HG03442 (cell line): ENCODE measurements at regions not wholly inside any gene's neighbourhood (a gene's known extent, or its start where the extent isn't known, plus 50 kb on each side); places are given as distances from the start of the nearest gene placed in this dataset.
"Not testable (repeated sequence)": the region's sequence is repeated elsewhere in the genome, so short reads cannot be mapped to it uniquely, and the experiment has no call there.

Source experiments
- ATAC-seq: cut with Tn5 transposase; IDR thresholded peaks from one replicate; pipeline ENCODE4 v1.9.1; 2021; ENCODE audit warnings: mild to moderate bottlenecking, moderate library complexity; ENCODE audit not compliant: unreplicated experiment

- no peak for ATAC-seq
Observed at GRCh38 chr6:20263059-20263458, 50.8 kb upstream of the MBOAT1 start.

DNA sequence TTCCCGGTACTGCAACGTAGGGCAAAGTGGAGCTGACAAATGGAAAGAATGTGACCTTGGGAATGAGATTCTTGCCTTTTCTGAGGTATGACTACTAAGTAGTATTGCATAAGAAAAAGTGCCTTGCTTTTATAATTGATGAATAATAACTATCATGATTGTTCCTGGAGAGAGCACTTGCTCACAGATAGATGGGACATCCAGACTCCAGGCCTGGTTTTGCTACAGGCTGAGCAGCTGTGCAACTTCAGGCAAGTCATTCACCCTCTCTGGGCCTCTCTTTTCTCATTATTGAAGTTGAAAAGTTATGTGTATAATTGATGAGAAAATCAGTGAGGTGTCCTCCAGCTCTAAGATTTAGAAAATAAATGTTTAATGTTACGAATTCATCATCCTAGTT is 53.6 kb upstream of the MBOAT1 start:
- no peak for ATAC-seq

DNA sequence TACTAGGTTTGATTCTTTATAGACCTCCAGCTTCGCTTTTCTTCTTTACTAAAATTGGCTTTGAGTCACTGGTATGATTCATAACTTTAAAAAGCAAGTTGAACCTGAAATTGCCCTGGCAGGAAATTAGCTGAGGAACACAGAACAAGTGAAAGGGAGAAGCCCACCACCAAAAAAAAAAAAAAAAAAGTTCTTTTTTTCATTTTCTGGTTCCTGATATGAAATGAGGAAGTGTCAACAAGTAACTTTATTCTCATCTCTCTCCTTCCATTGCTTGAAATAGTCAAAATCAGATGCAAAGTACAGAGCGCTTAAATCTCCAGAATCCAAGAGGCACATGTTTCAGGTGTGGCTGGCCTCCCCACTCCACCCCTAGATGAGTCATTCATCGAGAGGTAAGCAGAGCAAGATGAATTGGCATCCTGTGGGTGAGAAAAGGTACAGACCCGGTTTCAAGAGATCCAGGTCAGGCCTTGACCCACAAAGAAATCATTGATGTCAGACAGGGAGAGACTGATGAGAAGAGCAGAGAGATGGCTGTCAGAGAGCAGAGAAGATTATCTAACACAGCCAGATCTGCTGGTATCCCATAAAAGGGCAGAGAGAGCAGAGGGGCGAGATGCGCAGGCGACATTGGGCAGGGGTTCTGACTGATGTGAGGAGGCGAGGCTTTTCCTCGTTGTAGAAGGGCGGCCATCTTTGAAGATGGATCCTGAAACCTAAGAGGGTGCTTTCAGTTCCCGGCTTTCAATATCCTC is 54.8 kb upstream of the MBOAT1 start:
- peak; percentile 62 for ATAC-seq

DNA sequence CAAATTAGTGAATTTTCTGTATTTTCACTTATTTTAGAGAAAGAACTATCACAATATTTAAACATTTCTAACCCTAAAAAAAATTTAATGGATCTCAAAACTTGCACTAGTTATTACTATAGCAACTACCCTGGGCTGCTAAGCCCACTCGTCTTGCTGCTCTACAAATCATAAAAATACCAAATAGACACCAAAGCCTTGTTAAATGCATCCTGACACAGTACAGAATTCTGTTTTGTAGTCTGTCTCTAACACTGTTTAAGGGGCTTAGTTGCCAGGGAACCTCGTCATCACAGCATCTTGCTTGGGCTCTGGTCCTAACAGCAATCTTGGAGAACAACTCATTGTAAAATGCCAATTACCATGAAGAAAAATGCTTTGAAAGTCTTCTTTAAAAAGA is 56.9 kb upstream of the MBOAT1 start:
- ATAC-seq, result no peak

DNA sequence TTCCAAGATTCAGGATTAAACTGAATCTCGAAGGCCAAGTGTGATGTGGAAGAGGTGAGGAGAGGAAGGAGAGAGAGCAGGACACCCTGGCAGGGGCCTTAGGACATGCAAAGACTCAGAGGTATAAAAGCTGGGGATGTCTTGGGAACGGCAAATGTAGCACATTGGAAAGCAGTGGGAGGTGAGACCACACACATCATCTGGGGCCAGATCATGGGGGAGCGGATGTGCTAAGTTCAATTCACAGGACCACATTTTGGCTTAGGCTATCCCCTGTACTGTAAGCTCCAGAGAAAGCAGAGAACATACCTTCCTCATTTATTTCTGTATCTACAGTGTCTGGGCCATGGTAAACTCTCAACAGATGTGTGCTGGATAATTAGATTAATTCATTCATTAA is 59.5 kb upstream of the MBOAT1 start:
- ATAC-seq, result no peak

DNA sequence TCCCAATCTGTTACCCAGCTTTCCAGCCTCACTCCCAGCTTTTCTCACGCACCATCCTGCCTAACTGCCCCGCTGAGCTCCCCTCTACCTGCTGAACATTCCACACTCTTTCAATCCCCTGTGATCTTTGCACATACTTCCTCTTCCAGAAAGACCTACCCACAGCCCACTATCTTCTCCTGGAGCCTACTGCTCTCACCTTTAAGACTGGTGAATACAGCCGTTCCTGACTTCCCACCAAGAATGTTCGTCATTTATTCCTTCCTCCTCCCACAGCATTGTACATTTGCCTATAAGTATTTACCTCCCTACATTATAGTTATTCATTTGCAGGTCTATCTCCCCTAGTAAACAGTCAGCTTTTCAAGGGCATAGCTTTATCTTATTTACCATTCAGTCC is 61.9 kb upstream of the MBOAT1 start:
- ATAC-seq, result no peak

DNA sequence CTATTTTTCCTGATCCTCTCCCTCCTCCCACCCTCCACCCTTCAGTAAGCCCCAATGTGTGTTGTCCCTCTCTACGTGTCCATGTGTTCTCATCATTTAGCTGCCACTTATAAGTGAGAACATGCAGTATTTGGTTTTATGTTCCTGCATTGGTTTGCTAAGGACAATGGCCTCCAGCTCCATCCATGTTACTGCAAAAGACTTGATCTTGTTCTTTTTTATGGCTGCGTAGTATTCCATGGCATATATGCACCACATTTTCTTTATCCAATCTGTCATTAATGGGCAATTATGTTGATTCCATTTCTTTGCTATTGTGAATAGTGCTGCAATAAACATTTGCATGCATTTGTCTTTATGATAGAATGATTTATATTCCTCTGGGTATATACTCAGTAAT is 63.6 kb upstream of the MBOAT1 start:
- ATAC-seq, result not testable (repeated sequence)

DNA sequence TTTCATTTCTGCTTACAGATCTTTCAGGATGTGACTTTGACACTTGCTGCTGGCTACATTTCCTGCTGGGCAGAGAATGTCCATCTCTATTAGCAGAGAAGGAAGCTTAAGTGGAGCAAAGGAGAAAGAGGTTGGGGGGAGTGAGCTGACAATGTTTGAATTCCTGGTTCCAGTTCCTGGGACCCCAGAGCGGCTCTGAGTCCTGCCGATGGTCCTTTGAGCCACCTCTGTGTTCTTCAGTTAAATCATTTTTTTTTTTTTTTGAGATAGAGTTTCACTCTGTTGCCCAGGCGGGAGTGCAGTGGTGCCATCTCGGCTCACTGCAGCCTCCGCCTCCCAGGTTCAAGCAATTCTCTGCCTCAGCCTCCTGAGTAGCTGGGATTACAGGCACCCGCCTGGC is 65.5 kb upstream of the MBOAT1 start:
- ATAC-seq, result not testable (repeated sequence)

GRCh38 chr6:20279051-20279450 is 66.8 kb upstream of the MBOAT1 start:
- ATAC-seq, result no peak

DNA sequence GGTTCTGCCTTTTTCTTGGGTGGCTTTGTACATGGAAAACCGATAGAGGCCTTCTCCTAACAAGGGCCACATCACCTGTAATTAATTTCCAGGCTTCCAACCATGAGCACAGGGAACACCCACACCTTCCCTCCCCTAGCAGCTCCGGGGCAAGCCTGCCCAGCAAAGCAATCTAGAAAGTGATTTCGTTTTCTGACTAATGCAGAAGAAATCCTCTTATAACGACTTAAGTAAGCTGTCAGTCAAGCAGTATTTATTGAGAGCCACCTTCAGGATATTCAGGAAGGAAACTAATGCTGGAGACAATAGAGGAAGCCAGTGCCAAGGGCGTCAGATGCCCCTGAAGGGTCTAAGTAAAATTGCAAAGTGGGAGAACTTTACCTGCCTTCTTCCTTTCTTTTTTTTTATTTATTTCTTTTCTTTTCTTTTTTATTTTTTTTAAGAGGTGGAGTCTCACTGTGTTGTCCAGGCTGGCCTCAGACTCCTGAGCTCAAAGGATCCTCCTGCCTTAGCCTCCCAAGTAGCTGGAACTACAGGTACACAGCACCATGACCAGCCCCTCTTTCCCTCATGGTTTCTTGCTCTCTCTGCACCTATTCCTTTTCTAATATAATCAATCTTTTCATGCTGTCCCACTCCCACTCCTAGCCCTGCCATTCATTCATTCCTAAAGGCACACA is 67.5 kb upstream of the MBOAT1 start:
- ATAC-seq, result no peak

DNA sequence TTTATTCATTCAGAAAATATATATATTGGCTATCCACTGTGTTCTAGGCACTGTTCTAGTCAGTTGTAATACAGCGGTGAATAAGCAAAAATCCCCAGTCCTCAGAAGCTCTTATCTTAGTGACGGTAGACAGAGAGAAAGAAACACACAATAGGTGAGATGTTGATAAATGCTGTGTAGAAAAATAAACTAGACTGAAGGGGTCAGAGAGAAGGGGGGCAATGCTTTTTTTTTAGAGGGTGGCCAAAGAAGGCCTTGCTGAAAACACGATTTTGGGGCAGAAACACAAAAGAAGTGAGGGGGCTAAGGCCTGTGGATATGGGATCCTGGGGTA is 68.0 kb upstream of the MBOAT1 start:
- ATAC-seq, result no peak

DNA sequence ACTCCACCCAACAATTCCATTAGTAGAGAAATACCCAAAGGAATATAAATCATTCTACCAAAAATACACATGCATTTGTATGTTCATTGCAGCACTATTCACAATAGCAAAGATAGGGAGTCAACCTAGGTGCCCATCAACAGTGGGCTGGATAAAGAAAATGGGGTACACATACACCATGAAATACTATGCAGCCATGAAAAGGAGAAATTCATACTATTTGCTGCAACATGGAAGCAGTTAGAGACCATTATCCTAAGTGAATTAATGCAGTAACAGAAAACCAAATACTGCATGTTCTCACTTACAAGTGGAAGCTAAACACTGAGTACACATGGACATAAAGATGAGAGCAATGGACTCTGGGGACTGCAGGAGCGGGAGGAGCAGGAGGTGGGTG is 72.4 kb upstream of the MBOAT1 start:
- ATAC-seq, result no peak

DNA sequence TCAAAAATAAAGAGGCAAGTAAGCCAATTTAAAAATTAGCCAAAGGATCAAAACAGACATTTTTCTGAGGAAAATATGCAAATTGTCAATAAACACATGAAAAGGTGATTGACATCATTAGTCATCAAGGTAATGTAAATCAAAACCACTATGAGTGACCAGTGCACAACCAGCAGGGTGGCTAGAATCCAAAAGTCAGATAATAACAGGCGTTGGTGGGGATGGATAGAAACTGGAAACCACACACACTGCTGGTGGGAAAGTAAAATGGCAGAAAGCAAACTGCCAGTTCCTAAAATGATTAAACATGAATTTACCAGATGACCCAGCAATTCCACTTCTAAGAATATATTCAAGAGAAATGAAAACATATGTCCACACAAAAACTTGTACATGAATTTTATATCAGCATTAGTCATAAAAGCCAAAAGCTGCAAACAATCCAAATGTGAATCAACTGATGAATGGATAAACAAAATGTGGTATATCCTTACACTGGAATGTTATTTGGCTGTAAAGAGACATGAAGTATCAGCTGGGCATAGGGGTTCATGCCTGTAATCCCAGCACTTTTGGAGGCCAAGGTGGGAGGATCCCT is 74.8 kb upstream of the MBOAT1 start:
- ATAC-seq, result no peak

DNA sequence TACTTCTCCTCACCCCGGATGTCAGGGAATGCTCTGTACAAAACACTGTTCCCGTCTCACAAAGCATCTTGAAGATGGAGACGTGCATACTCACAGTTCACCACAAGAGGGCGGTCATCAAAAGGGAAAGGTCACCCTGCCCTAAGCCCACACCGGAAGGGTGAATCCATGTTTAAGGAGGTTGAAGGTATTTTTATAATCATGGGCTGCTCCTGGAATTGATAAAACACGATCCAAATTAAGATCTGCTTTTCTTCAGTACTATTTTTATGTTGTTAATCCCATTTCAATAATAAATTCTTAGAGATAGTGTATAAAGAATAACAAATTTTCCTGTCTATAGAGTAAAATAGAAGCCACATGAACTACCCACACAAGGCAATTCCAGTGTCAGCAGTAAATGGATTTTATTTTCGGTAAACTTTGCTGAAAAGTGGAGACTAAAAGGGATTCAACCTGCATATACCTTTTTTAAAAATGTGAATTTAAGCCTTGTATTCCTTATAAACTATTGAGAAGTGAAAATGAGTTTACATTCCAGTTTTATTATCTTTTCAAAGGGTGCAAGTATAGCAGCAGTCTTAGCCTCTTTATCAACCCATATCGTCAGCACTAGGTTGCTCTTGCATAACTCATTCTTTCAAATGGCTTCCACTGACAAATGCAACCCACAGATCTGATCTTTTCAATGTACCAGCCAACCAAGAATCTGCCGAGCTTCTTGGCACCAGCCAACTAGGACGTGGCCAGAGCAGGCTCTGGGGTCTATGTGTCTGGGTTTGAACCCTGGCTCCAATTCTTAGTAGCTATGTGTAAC is 79.7 kb upstream of the MBOAT1 start:
- ATAC-seq, result peak; percentile 86

DNA sequence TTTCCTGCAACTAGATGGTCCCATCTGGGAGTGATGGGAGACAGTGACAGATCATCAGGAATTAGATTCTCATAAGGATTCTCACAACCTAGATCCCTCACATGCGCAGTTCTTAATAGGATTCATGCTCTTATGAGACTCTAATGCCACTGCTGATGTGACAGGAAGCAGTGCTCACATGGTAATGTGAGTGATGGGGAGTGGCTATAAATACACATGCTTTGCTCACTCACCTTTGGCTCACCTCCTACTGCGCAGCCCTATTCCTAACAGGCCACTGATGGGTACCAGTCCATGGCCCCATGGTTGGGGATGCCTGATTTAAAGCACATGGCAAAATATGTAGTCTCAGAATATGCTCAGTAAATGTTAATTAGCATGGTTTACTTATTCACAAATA is 80.6 kb upstream of the MBOAT1 start:
- no peak for ATAC-seq

- ATAC-seq, result no peak
Observed at GRCh38 chr6:20301256-20301655, 89.0 kb upstream of the MBOAT1 start.

GRCh38 chr6:20302168-20302567 is 89.9 kb upstream of the MBOAT1 start:
- no peak for ATAC-seq

- ATAC-seq, result no peak
Observed at GRCh38 chr6:20302702-20303251, 90.5 kb upstream of the MBOAT1 start.

DNA sequence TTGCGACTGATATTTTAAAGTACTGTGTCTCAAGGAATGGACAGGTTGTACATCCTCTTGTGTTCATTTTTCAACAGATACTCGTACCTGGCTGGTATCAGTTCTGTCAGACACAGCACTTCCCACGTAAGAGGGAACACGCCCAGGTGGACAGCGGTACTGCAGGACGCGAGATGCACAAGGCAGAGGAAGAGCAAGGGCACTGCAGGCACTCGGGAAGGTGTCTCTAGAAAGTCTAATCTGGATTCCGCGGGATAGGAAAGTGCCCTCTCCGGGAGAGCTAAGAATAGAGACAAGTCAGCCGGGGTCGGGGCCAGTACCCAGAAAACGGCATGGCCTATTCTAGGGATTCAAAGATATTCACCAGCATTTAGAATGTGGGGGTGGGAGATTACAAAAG is 94.2 kb upstream of the MBOAT1 start:
- ATAC-seq, result no peak

DNA sequence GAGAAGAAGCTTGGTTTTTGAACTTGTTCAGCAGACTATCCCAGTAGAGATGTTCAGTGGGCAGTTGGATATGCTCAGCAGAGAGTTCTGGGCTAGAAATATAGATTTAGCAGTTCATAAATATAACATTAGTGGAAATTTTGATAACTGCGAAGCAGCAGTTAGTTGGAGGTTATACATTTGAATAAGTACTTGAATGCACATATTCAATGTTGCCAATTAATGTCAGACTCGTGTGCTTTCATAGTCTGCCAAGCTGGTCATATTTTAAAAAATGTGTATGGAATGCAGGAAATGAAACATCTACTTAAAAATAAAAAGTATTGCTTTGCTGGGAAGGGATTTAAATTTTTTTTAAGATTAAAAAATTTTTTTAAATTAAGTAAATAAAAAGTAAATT is 92.5 kb upstream of the E2F3 start:
- no peak for ATAC-seq

DNA sequence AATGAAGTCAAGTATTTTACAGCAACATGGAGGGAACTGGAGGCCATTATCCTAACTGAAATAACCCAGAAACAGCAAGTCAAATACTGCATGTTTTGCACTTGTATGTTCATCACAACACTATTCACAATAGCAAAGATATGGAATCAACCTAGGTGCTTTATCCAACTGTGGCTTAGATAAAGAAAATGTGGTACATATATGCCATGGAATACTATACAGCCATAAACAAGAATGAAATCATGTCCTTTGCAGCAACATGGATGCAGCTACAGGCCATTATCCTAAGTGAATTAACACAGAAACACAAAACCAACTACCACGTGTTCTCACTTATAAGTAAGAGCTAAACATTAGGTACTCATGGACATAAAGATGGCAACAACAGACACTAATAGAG is 91.5 kb upstream of the E2F3 start:
- no peak for ATAC-seq
